GM23338 (cell line): ENCODE measurements at regions not wholly inside any gene's neighbourhood (a gene's known extent, or its start where the extent isn't known, plus 50 kb on each side); places are given as distances from the start of the nearest gene placed in this dataset.

Source experiments
- CREB1 ChIP-seq: fragments of 250-450 bp; sonication (Bioruptor Pico); IDR thresholded peaks from 2 replicates; pipeline ENCODE4 v1.5.0; 2020; ENCODE audit warnings: low read depth, mild to moderate bottlenecking, moderate library complexity
- EZH2 ChIP-seq: fragments of 200-600 bp; sonication (generic); IDR thresholded peaks from one replicate; pipeline ENCODE4 v1.8.0; 2017; ENCODE audit warnings: antibody characterized with exemption, mild to moderate bottlenecking, low read depth; ENCODE audit not compliant: unreplicated experiment
- STAT1 ChIP-seq: IDR thresholded peaks from one replicate; pipeline ENCODE4 v1.6.1; 2016; ENCODE audit warnings: antibody characterized with exemption; ENCODE audit not compliant: unreplicated experiment
- TF ChIP-seq, protein P1 (sequence below), 2 experiments: fragments of 200-600 bp in 1 of 2; sonication (generic) in 1 of 2; conservative IDR thresholded peaks; 2 replicates each; pipeline versions ENCODE4 v1.5.1 to v1.6.1; 2016 to 2017; ENCODE audit warnings: antibody characterized with exemption in 2 of 2, low read depth in 2 of 2, mild to moderate bottlenecking in 2 of 2, moderate library complexity in 1 of 2

DNA sequence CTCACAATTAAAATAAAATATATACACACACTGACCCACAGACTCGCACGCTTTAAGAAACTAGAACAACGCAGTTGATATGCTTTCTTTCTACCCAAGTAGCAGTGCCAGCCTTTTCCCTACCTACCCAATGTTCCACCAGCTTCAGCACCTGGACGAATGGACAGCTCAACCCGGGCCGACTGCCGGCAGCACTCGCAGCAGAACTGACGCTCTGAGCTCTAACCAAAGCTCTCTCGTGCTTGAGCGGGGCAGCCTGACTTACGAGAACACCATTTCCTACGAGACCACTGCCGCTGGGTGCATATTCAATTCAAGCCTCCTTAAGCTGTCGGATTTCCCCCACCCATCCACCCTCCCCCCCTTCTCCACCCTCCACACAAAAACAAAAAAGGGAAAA, 127.4 kb upstream of the DPYD start:
- TF ChIP-seq, protein P1, sequence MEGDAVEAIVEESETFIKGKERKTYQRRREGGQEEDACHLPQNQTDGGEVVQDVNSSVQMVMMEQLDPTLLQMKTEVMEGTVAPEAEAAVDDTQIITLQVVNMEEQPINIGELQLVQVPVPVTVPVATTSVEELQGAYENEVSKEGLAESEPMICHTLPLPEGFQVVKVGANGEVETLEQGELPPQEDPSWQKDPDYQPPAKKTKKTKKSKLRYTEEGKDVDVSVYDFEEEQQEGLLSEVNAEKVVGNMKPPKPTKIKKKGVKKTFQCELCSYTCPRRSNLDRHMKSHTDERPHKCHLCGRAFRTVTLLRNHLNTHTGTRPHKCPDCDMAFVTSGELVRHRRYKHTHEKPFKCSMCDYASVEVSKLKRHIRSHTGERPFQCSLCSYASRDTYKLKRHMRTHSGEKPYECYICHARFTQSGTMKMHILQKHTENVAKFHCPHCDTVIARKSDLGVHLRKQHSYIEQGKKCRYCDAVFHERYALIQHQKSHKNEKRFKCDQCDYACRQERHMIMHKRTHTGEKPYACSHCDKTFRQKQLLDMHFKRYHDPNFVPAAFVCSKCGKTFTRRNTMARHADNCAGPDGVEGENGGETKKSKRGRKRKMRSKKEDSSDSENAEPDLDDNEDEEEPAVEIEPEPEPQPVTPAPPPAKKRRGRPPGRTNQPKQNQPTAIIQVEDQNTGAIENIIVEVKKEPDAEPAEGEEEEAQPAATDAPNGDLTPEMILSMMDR (conservative IDR thresholded peaks at IDR 0.05; ENCODE audit: low read depth in 2 of 2): no peak
- no peak for TF ChIP-seq STAT1
- TF ChIP-seq CREB1 (CRISPR knock-in tag): no peak
- no peak for TF ChIP-seq EZH2
